ENCODE measurements at regions not wholly inside any gene's neighbourhood (a gene's known extent, or its start where the extent isn't known, plus 50 kb on each side); places are given as distances from the start of the nearest gene placed in this dataset.
A peak's percentile ranks its signal among the peaks of the same experiment; 100 is the strongest.
"Not testable (repeated sequence)": the region's sequence is repeated elsewhere in the genome, so short reads cannot be mapped to it uniquely, and the experiment has no call there.

GRCh38 chr17:33704856-33705255 lies 411.8 kb upstream of the ASIC2 start:
- TF ChIP-seq, protein P1, sequence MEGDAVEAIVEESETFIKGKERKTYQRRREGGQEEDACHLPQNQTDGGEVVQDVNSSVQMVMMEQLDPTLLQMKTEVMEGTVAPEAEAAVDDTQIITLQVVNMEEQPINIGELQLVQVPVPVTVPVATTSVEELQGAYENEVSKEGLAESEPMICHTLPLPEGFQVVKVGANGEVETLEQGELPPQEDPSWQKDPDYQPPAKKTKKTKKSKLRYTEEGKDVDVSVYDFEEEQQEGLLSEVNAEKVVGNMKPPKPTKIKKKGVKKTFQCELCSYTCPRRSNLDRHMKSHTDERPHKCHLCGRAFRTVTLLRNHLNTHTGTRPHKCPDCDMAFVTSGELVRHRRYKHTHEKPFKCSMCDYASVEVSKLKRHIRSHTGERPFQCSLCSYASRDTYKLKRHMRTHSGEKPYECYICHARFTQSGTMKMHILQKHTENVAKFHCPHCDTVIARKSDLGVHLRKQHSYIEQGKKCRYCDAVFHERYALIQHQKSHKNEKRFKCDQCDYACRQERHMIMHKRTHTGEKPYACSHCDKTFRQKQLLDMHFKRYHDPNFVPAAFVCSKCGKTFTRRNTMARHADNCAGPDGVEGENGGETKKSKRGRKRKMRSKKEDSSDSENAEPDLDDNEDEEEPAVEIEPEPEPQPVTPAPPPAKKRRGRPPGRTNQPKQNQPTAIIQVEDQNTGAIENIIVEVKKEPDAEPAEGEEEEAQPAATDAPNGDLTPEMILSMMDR (conservative IDR thresholded peaks at IDR 0.05): no peak
- no peak for TF ChIP-seq ZFX (IDR thresholded peaks at IDR 0.05)
- H3K27ac ChIP-seq: no peak overlapping the region

DNA sequence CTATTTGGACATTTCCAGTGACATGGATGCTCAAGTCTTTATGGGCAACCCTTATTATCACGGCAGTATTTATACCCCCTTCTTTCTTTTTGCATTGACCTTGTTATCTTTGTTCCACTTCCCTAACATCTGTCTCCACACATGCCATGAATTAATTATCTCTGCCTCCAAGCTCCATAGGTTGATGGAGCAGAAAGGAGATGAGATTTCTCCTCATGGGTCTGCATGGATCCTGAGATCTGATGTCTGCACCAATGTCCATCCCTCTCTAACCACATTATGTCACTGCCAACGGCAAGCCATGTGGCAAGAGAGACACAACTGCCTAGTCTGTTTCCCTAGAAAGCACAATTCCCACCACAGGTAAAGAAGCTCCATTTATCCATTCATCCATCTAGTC lies 416.8 kb upstream of the ASIC2 start:
- TF ChIP-seq, protein P1 (conservative IDR thresholded peaks at IDR 0.05): no peak
- TF ChIP-seq ZFX (IDR thresholded peaks at IDR 0.05): no peak
- no peak overlapping the region for H3K27ac ChIP-seq

DNA sequence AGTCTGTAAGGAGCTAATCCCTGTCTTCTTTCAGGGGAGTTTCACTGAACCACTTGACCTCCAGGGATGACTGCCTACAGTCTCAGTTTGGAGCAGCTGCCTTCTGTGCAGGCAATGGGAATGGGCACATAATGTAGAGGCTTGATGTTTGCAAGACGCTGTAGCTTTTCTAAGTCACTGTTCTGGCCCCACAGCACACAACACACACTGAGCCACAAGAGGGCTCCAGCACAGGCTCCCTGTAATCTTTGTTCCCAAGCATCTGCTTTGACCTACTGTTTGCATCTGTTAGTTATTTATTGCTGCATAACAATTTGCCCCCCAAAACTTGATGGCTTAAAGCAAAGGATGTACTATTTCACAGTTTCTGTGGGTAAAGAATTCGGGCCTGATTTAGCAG lies 419.0 kb upstream of the ASIC2 start:
- H3K27ac ChIP-seq: no peak overlapping the region
- no peak for TF ChIP-seq ZFX (IDR thresholded peaks at IDR 0.05)
- TF ChIP-seq, protein P1 (conservative IDR thresholded peaks at IDR 0.05): peak; percentile 32

DNA sequence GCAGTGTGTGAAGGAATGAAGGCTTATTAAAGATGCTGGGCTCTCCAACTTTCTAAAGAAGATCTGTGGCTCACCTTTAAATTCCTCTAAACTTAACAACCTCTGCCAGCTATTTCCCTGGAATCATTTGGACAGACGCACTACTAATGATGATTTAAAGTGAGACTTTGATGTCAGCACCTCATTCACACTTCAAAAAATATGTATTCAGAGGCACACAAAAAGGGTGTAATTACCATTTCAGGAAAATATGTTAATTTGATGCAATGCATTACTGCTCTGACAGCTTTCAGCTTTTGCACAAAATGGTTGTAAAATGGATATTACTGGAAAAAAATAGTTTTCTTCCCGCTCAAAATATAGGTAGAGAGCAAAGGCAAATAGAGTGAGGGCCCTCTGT lies 423.9 kb upstream of the ASIC2 start:
- no peak for TF ChIP-seq ZFX (IDR thresholded peaks at IDR 0.05)
- TF ChIP-seq, protein P1 (conservative IDR thresholded peaks at IDR 0.05): no peak
- H3K27ac ChIP-seq: no peak overlapping the region

DNA sequence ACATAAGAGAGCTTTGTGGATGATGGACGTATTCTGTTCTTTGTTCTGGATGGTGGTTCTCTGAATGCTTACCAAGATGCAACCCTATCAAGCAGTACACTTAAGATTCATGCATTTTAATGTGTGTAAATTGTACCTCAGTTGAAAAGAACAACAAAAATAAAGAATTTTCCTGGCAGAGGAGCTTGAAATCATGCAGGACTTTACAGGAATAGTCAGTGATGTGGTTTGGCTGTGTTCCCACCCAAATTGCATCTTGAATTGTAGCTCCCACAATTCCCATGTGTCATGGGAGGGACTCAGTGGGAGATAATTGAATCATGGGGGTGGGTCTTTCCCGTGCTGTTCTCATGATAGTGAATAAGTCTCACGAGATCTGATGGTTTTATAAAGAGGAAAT lies 430.6 kb upstream of the ASIC2 start:
- not testable (repeated sequence) for H3K27ac ChIP-seq

DNA sequence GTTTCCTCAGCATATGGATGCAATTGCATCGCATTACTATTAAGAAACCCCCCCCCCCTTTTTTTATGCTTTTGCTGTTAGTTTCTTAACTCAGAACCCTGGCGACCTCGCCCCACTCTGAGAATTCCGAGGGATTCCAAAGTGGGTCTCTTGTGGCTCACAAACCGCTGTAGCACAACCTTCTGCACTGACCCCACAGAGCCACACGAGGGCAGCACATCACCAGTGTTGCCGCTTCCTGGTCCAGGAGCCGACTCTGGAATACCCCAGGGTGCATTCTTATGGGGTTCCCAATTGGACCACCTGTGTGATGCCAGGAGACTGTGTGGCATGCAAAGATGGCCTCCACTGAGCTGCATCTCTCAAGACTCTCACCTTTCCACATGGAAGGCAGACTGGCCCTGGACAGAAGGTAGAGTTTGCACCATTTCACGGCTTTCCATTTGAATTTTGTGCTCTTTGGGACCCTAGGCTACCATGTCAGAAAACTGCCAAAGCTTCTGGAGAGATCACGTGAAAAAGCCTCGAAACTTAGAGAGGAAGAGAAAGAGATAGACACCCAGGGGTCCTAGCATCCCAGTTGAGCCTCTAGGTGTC lies 432.7 kb upstream of the ASIC2 start:
- TF ChIP-seq, protein P1 (conservative IDR thresholded peaks at IDR 0.05): peak; percentile 84
- no peak for TF ChIP-seq ZFX (IDR thresholded peaks at IDR 0.05)
- H3K27ac ChIP-seq: no peak overlapping the region

DNA sequence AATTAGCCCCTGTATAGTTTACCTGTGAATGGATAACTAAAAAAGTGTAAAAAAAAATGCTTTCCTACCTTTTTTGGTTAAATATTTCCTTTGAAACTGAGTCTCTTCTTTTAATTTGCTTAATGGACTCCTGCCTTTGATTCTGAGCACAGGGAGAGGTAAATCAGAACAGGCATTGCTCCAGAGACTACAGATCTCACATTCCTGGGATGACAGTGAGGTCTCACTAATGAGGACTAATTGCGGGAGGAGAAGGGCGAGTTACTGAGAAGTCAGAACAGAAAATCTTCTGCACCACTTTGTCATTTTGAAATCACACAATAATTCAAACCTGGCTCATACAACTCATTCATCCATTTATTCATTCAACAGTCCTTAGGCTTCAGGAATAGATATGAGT lies 437.0 kb upstream of the ASIC2 start:
- no peak overlapping the region for H3K27ac ChIP-seq
- TF ChIP-seq ZFX (IDR thresholded peaks at IDR 0.05): no peak
- TF ChIP-seq, protein P1 (conservative IDR thresholded peaks at IDR 0.05): no peak

DNA sequence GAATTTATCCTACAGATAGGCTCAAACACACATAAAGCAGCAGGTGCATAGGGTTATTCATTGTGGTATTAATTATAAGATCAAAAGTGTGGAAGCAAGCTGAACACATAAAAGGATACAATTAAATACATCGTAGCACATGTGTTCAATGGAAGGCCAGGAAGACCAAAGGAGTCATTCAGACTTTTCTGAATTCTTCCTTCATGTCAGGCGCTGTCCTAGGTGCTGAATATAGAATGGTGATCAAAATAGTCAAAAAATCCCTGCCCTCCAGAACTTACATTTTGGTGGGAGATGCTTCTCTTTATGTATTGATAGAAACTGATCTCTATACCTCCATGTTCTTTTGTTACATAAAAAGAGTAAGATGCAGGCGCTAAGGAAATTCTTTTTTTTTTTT lies 439.0 kb upstream of the ASIC2 start:
- no peak overlapping the region for H3K27ac ChIP-seq
- TF ChIP-seq, protein P1 (conservative IDR thresholded peaks at IDR 0.05): no peak
- no peak for TF ChIP-seq ZFX (IDR thresholded peaks at IDR 0.05)
